SK-N-SH (cell line): ENCODE measurements at regions not wholly inside any gene's neighbourhood (a gene's known extent, or its start where the extent isn't known, plus 50 kb on each side); places are given as distances from the start of the nearest gene placed in this dataset.

ENCODE experiments used
- CTCF ChIA-PET: fragments of 300-600, 350-600 bp; formaldehyde crosslinking; extraction: SDS; loops from one replicate; lab custom pipeline; 2021; lab: Yijun Ruan, JAX
- POLR2A ChIA-PET: fragments of 350-600 bp; sonication (Branson Sonifier 250); formaldehyde crosslinking; extraction: SDS; loops from one replicate; lab custom pipeline; 2020; ENCODE audit warnings: antibody characterized with exemption, inconsistent platforms; lab: Yijun Ruan, JAX
- DNase-seq: peaks from one replicate; pipeline ENCODE4 v3.0.0; 2012
- H2AFZ ChIP-seq: fragments of 200-600 bp; sonication (generic); 2 replicates; pipeline ENCODE4 v1.8.1; 2016; ENCODE audit warnings: antibody characterized with exemption, mild to moderate bottlenecking, low read depth
- H3F3A ChIP-seq: fragments of 200-600 bp; sonication (generic); replicated peaks from 2 replicates; pipeline ENCODE3; 2016; ENCODE audit warnings: antibody characterized with exemption, mild to moderate bottlenecking; ENCODE audit not compliant: insufficient read depth
- H3K27ac ChIP-seq, 2 experiments: fragments of 200-500 bp in 1 of 2; fragments of 200-600 bp in 1 of 2; sonication (Bioruptor generic) in 1 of 2; sonication (generic), shearing (Covaris generic) in 1 of 2; 2 replicates each; pipeline versions ENCODE4 v1.5.1 to v1.6.1; 2014 to 2016; ENCODE audit warnings: low read depth in 2 of 2, inconsistent platforms in 1 of 2, low read length in 1 of 2, mild to moderate bottlenecking in 1 of 2, mixed read lengths in 1 of 2
- H3K27me3 ChIP-seq: fragments of 200-600 bp; sonication (generic), shearing (Covaris generic); 2 replicates; pipeline ENCODE4 v1.6.1; 2016; ENCODE audit warnings: mixed run types; ENCODE audit not compliant: insufficient read depth
- H3K36me3 ChIP-seq, 2 experiments: fragments of 200-500 bp in 1 of 2; fragments of 200-600 bp in 1 of 2; sonication (Bioruptor generic) in 1 of 2; sonication (generic) in 1 of 2; replicated peaks in 1 of 2; 2 replicates each; pipeline versions ENCODE3 to v1.5.1; 2014 to 2016; ENCODE audit warnings: low read length in 1 of 2, mild to moderate bottlenecking in 1 of 2; ENCODE audit not compliant: insufficient read depth in 2 of 2, control insufficient read depth in 1 of 2
- H3K4me1 ChIP-seq, 2 experiments: fragments of 200-500 bp in 1 of 2; fragments of 200-600 bp in 1 of 2; sonication (Bioruptor generic) in 1 of 2; sonication (generic), shearing (Covaris generic) in 1 of 2; 2 replicates each; pipeline versions ENCODE4 v1.5.1 to v1.6.1; 2014 to 2016; ENCODE audit warnings: low read depth in 1 of 2, low read length in 1 of 2, mixed run types in 1 of 2; ENCODE audit not compliant: insufficient read depth in 2 of 2, control insufficient read depth in 1 of 2
- H3K4me2 ChIP-seq: fragments of 200-600 bp; sonication (generic), shearing (Covaris generic); 2 replicates; pipeline ENCODE4 v1.6.1; 2017; ENCODE audit warnings: mixed run types
- H3K4me3 ChIP-seq, 2 experiments: fragments of 200-500 bp in 1 of 2; fragments of 200-600 bp in 1 of 2; sonication (Bioruptor generic) in 1 of 2; sonication (generic), shearing (Covaris generic) in 1 of 2; 2 replicates each; pipeline versions ENCODE4 v1.5.1 to v1.8.1; 2014 to 2016; ENCODE audit warnings: low read depth in 2 of 2, inconsistent platforms in 1 of 2, low read length in 1 of 2, mild to moderate bottlenecking in 1 of 2, mixed read lengths in 1 of 2, moderate library complexity in 1 of 2
- H3K79me2 ChIP-seq: fragments of 200-600 bp; sonication (generic); 2 replicates; pipeline ENCODE4 v1.8.1; 2017; ENCODE audit warnings: mild to moderate bottlenecking; ENCODE audit not compliant: insufficient read depth
- H3K9ac ChIP-seq: fragments of 200-600 bp; sonication (generic); 2 replicates; pipeline ENCODE4 v1.6.1; 2017; ENCODE audit warnings: mixed run types
- H3K9me2 ChIP-seq: fragments of 200-600 bp; sonication (generic); 2 replicates; pipeline ENCODE4 v1.6.1; 2017; ENCODE audit warnings: mixed run types
- H3K9me3 ChIP-seq: fragments of 200-600 bp; sonication (generic); 2 replicates; pipeline ENCODE4 v1.6.1; 2017; ENCODE audit warnings: mixed run types, mild to moderate bottlenecking, moderate library complexity
- H4K20me1 ChIP-seq: fragments of 200-600 bp; sonication (generic); 2 replicates; pipeline ENCODE4 v1.6.1; 2017; ENCODE audit warnings: mild to moderate bottlenecking, mixed run types; ENCODE audit not compliant: insufficient read depth
- CHD2 ChIP-seq: fragments of 150-350 bp; IDR thresholded peaks from 2 replicates; pipeline ENCODE4 v1.6.1; 2018; ENCODE audit warnings: low read length; ENCODE audit not compliant: partially characterized antibody
- ELF1 ChIP-seq: IDR thresholded peaks from 2 replicates; pipeline ENCODE4 v1.4.0; 2012
- FOSL2 ChIP-seq: IDR thresholded peaks from 2 replicates; pipeline ENCODE4 v1.4.0; 2012; ENCODE audit warnings: low read depth, mild to moderate bottlenecking, moderate library complexity, borderline replicate concordance
- FOXJ3 ChIP-seq: sonication (generic); formaldehyde crosslinking; IDR thresholded peaks from 2 replicates; pipeline ENCODE4 v1.5.1; 2020; ENCODE audit warnings: mild to moderate bottlenecking, missing genetic modification reagents
- FOXM1 ChIP-seq: IDR thresholded peaks from 2 replicates; pipeline ENCODE4 v1.4.0; 2012; ENCODE audit warnings: low read depth, mild to moderate bottlenecking
- GABPA ChIP-seq: IDR thresholded peaks from 2 replicates; pipeline ENCODE4 v1.4.0; 2012; ENCODE audit warnings: low read depth, mild to moderate bottlenecking
- MEF2A ChIP-seq: IDR thresholded peaks from 2 replicates; pipeline ENCODE4 v1.4.0; 2012; ENCODE audit warnings: low read depth, borderline replicate concordance
- NRF1 ChIP-seq: IDR thresholded peaks from 2 replicates; pipeline ENCODE4 v1.6.1; 2012; ENCODE audit warnings: low read depth, mild to moderate bottlenecking, low read length
- PBX3 ChIP-seq: IDR thresholded peaks from 2 replicates; pipeline ENCODE4; 2012
- POLR2AphosphoS5 ChIP-seq: IDR thresholded peaks from 2 replicates; pipeline ENCODE4 v1.6.1; 2012; ENCODE audit warnings: low read depth, low read length
- RAD21 ChIP-seq: IDR thresholded peaks from 2 replicates; pipeline ENCODE4 v1.6.1; 2012; ENCODE audit warnings: mild to moderate bottlenecking, low read length
- RCOR1 ChIP-seq: fragments of 150-350 bp; IDR thresholded peaks from 2 replicates; pipeline ENCODE4 v1.6.1; 2017; ENCODE audit warnings: antibody characterized with exemption, low read length
- REST ChIP-seq: IDR thresholded peaks from 2 replicates; pipeline ENCODE4 v1.6.1; 2012; ENCODE audit warnings: mild to moderate bottlenecking, low read depth, low read length, moderate library complexity
- RXRA ChIP-seq: IDR thresholded peaks from 2 replicates; pipeline ENCODE4 v1.4.0; 2012; ENCODE audit warnings: low read depth, mild to moderate bottlenecking, borderline replicate concordance
- SIN3A ChIP-seq: IDR thresholded peaks from 2 replicates; pipeline ENCODE4 v1.6.1; 2012; ENCODE audit warnings: low read depth, mild to moderate bottlenecking, low read length, moderate library complexity, borderline replicate concordance
- SMC3 ChIP-seq: IDR thresholded peaks from 2 replicates; pipeline ENCODE4 v1.6.1; 2012; ENCODE audit warnings: low read depth, low read length, improper control_type of control experiment
- TAF1 ChIP-seq: IDR thresholded peaks from 2 replicates; pipeline ENCODE4 v1.6.1; 2012; ENCODE audit warnings: low read depth, mild to moderate bottlenecking, low read length, moderate library complexity, borderline replicate concordance
- TCF12 ChIP-seq: IDR thresholded peaks from 2 replicates; pipeline ENCODE4 v1.4.0; 2012
- TEAD4 ChIP-seq: IDR thresholded peaks from 2 replicates; pipeline ENCODE4 v1.4.0; 2012; ENCODE audit warnings: mild to moderate bottlenecking, borderline replicate concordance; ENCODE audit not compliant: insufficient read depth
- YY1 ChIP-seq: IDR thresholded peaks from 2 replicates; pipeline ENCODE4 v1.4.0; 2012; ENCODE audit warnings: low read depth, mild to moderate bottlenecking
- WGBS: methylation state at CpG from one replicate; pipeline ENCODE4 v1.1.6; 2017; ENCODE audit warnings: low lambda C conversion rate; 5-methylcytosine and 5-hydroxymethylcytosine counted together
- TF ChIP-seq, protein P1 (sequence below): IDR thresholded peaks from 2 replicates; pipeline ENCODE4 v1.4.0; 2012; ENCODE audit warnings: low read depth
- TF ChIP-seq, protein P2 (sequence below): IDR thresholded peaks from 2 replicates; pipeline ENCODE4 v1.4.0; 2012; ENCODE audit warnings: low read depth, borderline replicate concordance

- TF ChIP-seq SMC3 (no peak), RCOR1 (no peak), GABPA (no peak), FOXM1 (no peak), SIN3A (no peak), YY1 (no peak), MEF2A (no peak), RXRA (no peak), TAF1 (no peak), NRF1 (no peak), PBX3 (no peak), ELF1 (no peak)
- ChIA-PET CTCF (no interaction called here), POLR2A (no interaction called here)
These were observed 147.9 kb downstream of the SST start for GRCh38 chr3:187522293-187522692.

GRCh38 chr3:187521546-187521945 is 148.6 kb downstream of the SST start:
- H3K27ac ChIP-seq, result no peak overlapping the region
- POLR2A ChIA-PET, result no interaction called here
- no peaks in the 10 kb centered on the region for H3K9me3 ChIP-seq
- no peaks in the 10 kb centered on the region for H3K9me2 ChIP-seq
- H2AFZ ChIP-seq, result no peak overlapping the region
- H3K36me3 ChIP-seq, result no peaks in the 10 kb centered on the region
- H4K20me1 ChIP-seq, result no peaks in the 10 kb centered on the region
- no peak overlapping the region for H3K4me2 ChIP-seq
- H3K4me3 ChIP-seq, result no peak overlapping the region
- H3K79me2 ChIP-seq, result no peaks in the 10 kb centered on the region
- 8% methylated on average over 2 of the region's 2 CpGs for WGBS
- no peaks in the 10 kb centered on the region; a peak in 1 of 4 replicates for H3K4me1 ChIP-seq
- CTCF ChIA-PET, result no interaction called here
- H3F3A ChIP-seq, result no peaks in the 10 kb centered on the region
- H3K9ac ChIP-seq, result no peak overlapping the region
- H3K27me3 ChIP-seq, result no peaks in the 10 kb centered on the region
- no peak for DNase-seq
- TF ChIP-seq REST (no peak), CHD2 (no peak), TEAD4 (no peak), FOXJ3 (CRISPR knock-in tag) (no peak), NRF1 (no peak), GABPA (no peak), PBX3 (no peak), RAD21 (no peak), POLR2AphosphoS5 (no peak), ELF1 (no peak), TCF12 (no peak), RCOR1 (no peak), FOSL2 (no peak)
- TF ChIP-seq, protein P1, sequence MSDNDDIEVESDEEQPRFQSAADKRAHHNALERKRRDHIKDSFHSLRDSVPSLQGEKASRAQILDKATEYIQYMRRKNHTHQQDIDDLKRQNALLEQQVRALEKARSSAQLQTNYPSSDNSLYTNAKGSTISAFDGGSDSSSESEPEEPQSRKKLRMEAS, result no peak
- TF ChIP-seq, protein P2, sequence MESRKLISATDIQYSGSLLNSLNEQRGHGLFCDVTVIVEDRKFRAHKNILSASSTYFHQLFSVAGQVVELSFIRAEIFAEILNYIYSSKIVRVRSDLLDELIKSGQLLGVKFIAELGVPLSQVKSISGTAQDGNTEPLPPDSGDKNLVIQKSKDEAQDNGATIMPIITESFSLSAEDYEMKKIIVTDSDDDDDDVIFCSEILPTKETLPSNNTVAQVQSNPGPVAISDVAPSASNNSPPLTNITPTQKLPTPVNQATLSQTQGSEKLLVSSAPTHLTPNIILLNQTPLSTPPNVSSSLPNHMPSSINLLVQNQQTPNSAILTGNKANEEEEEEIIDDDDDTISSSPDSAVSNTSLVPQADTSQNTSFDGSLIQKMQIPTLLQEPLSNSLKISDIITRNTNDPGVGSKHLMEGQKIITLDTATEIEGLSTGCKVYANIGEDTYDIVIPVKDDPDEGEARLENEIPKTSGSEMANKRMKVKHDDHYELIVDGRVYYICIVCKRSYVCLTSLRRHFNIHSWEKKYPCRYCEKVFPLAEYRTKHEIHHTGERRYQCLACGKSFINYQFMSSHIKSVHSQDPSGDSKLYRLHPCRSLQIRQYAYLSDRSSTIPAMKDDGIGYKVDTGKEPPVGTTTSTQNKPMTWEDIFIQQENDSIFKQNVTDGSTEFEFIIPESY, result no peak

More at GRCh38 chr3:187522293-187522692, 147.9 kb downstream of the SST start:
- H2AFZ ChIP-seq, result no peak overlapping the region
- H3K9me2 ChIP-seq, result no peaks in the 10 kb centered on the region
- H4K20me1 ChIP-seq, result no peaks in the 10 kb centered on the region
- H3F3A ChIP-seq, result no peaks in the 10 kb centered on the region
- H3K4me3 ChIP-seq, result no peak overlapping the region
- H3K79me2 ChIP-seq, result no peaks in the 10 kb centered on the region
- H3K36me3 ChIP-seq, result no peaks in the 10 kb centered on the region
- DNase-seq, result no peak
- H3K9ac ChIP-seq, result no peak overlapping the region
- H3K9me3 ChIP-seq, result no peaks in the 10 kb centered on the region
- WGBS, result 4% methylated on average over 2 of the region's 2 CpGs
- no peak overlapping the region for H3K4me2 ChIP-seq
- no peaks in the 10 kb centered on the region; a peak in 1 of 4 replicates for H3K4me1 ChIP-seq
- no peak overlapping the region for H3K27ac ChIP-seq
- peaks cover 2% of the 10 kb centered on the region; the same call in 1 of the 2 replicates for H3K27me3 ChIP-seq
